ACC112 (cell line): ENCODE measurements at regions not wholly inside any gene's neighbourhood (a gene's known extent, or its start where the extent isn't known, plus 50 kb on each side); places are given as distances from the start of the nearest gene placed in this dataset.
"Not testable (repeated sequence)": the region's sequence is repeated elsewhere in the genome, so short reads cannot be mapped to it uniquely, and the experiment has no call there.

ENCODE experiments used
- H2AFZ ChIP-seq: fragments of 200-600 bp; sonication (generic); one replicate; pipeline ENCODE4 v1.6.0; 2017; ENCODE audit warnings: antibody characterized with exemption, low read length; ENCODE audit not compliant: unreplicated experiment
- H3K27ac ChIP-seq: fragments of 200-600 bp; sonication (generic); 2 replicates; pipeline ENCODE4 v1.5.1; 2014; ENCODE audit warnings: low read depth, mild to moderate bottlenecking, antibody characterized with exemption, low read length, moderate library complexity
- H3K27me3 ChIP-seq: fragments of 200-600 bp; sonication (generic); 2 replicates; pipeline ENCODE4 v1.6.1; 2014; ENCODE audit warnings: mild to moderate bottlenecking, antibody characterized with exemption, low read length, moderate library complexity, mixed read lengths; ENCODE audit not compliant: insufficient read depth
- H3K36me3 ChIP-seq: fragments of 200-600 bp; sonication (generic); 2 replicates; pipeline ENCODE4 v1.6.1; 2016; ENCODE audit warnings: mild to moderate bottlenecking, antibody characterized with exemption, low read length, moderate library complexity, mixed read lengths; ENCODE audit not compliant: insufficient read depth
- H3K4me1 ChIP-seq: fragments of 200-600 bp; sonication (generic); one replicate; pipeline ENCODE4 v1.6.1; 2016; ENCODE audit warnings: low read length, mixed read lengths; ENCODE audit not compliant: insufficient read depth, unreplicated experiment, control insufficient read depth
- H3K4me3 ChIP-seq: fragments of 200-600 bp; sonication (generic); 2 replicates; pipeline ENCODE4 v1.5.1; 2014; ENCODE audit warnings: mild to moderate bottlenecking, low read depth, low read length
- H3K79me2 ChIP-seq: fragments of 200-600 bp; sonication (generic); one replicate; pipeline ENCODE4 v1.6.0; 2016; ENCODE audit warnings: low read length; ENCODE audit not compliant: control insufficient read depth, unreplicated experiment, insufficient read depth

GRCh38 chr13:90307136-90307535 is 1040.4 kb upstream of the MIR17HG start:
- Histone ChIP-seq H3K4me3 (no peak overlapping the region), H3K79me2 (no peaks in the 10 kb centered on the region), H3K4me1 (no peaks in the 10 kb centered on the region), H3K27me3 (no peaks in the 10 kb centered on the region), H2AFZ (no peak overlapping the region), H3K27ac (no peak overlapping the region), H3K36me3 (no peaks in the 10 kb centered on the region)

GRCh38 chr13:90308249-90308648 is 1039.2 kb upstream of the MIR17HG start:
- Histone ChIP-seq H2AFZ (no peak overlapping the region), H3K27ac (no peak overlapping the region), H3K4me3 (no peak overlapping the region), H3K36me3 (no peaks in the 10 kb centered on the region), H3K79me2 (no peaks in the 10 kb centered on the region), H3K4me1 (no peaks in the 10 kb centered on the region), H3K27me3 (no peaks in the 10 kb centered on the region)

- Histone ChIP-seq H3K4me3 (no peak overlapping the region), H3K79me2 (no peaks in the 10 kb centered on the region), H3K27me3 (no peaks in the 10 kb centered on the region), H2AFZ (no peak overlapping the region), H3K36me3 (no peaks in the 10 kb centered on the region), H3K4me1 (no peaks in the 10 kb centered on the region), H3K27ac (no peak overlapping the region)
Measured at GRCh38 chr13:90311929-90312328, 1035.6 kb upstream of the MIR17HG start.

GRCh38 chr13:90315061-90315460 is 1032.4 kb upstream of the MIR17HG start:
- Histone ChIP-seq H3K27ac (no peak overlapping the region), H3K79me2 (no peaks in the 10 kb centered on the region), H3K4me1 (no peaks in the 10 kb centered on the region), H3K36me3 (no peaks in the 10 kb centered on the region), H2AFZ (no peak overlapping the region), H3K4me3 (no peak overlapping the region), H3K27me3 (no peaks in the 10 kb centered on the region)

- Histone ChIP-seq H3K36me3 (no peaks in the 10 kb centered on the region), H2AFZ (no peak overlapping the region), H3K4me1 (no peaks in the 10 kb centered on the region), H3K79me2 (no peaks in the 10 kb centered on the region), H3K27me3 (no peaks in the 10 kb centered on the region), H3K4me3 (no peak overlapping the region), H3K27ac (no peak overlapping the region)
Measured at GRCh38 chr13:90320664-90321063, 1026.8 kb upstream of the MIR17HG start.

- no peak overlapping the region for H2AFZ ChIP-seq
- no peaks in the 10 kb centered on the region for H3K36me3 ChIP-seq
- no peaks in the 10 kb centered on the region for H3K4me1 ChIP-seq
- H3K79me2 ChIP-seq, result no peaks in the 10 kb centered on the region
- H3K4me3 ChIP-seq, result no peak overlapping the region
- H3K27ac ChIP-seq, result no peak overlapping the region
- no peaks in the 10 kb centered on the region for H3K27me3 ChIP-seq
Measured at GRCh38 chr13:90321281-90321931, 1026.1 kb upstream of the MIR17HG start.

- H3K4me1 ChIP-seq, result no peaks in the 10 kb centered on the region
- no peaks in the 10 kb centered on the region for H3K36me3 ChIP-seq
- no peak overlapping the region for H3K27ac ChIP-seq
- no peaks in the 10 kb centered on the region for H3K79me2 ChIP-seq
- no peak overlapping the region for H3K4me3 ChIP-seq
- no peaks in the 10 kb centered on the region for H3K27me3 ChIP-seq
- H2AFZ ChIP-seq, result peak overlapping the region; percentile 68
Measured at GRCh38 chr13:90329641-90330040, 1017.8 kb upstream of the MIR17HG start.

- H3K27ac ChIP-seq, result no peak overlapping the region
- H3K27me3 ChIP-seq, result no peaks in the 10 kb centered on the region
Measured at GRCh38 chr13:90331974-90332373, 1015.5 kb upstream of the MIR17HG start.

GRCh38 chr13:90336507-90336906 is 1011.0 kb upstream of the MIR17HG start:
- Histone ChIP-seq H3K27me3 (no peaks in the 10 kb centered on the region), H3K27ac (no peak overlapping the region), H3K36me3 (no peaks in the 10 kb centered on the region), H3K4me1 (no peaks in the 10 kb centered on the region), H3K79me2 (no peaks in the 10 kb centered on the region), H3K4me3 (no peak overlapping the region), H2AFZ (no peak overlapping the region)

More at GRCh38 chr13:90331974-90332373, 1015.5 kb upstream of the MIR17HG start:
- H2AFZ ChIP-seq, result no peak overlapping the region
- no peaks in the 10 kb centered on the region for H3K4me1 ChIP-seq
- no peaks in the 10 kb centered on the region for H3K79me2 ChIP-seq
- no peaks in the 10 kb centered on the region for H3K36me3 ChIP-seq
- no peak overlapping the region for H3K4me3 ChIP-seq

- H3K79me2 ChIP-seq, H3K4me1 ChIP-seq, H3K4me3 ChIP-seq, H3K27ac ChIP-seq, H3K27me3 ChIP-seq, H2AFZ ChIP-seq, H3K36me3 ChIP-seq: not testable (repeated sequence)
Measured at GRCh38 chr13:90341348-90341747, 1006.1 kb upstream of the MIR17HG start.

- not testable (repeated sequence) for H3K27me3 ChIP-seq, H2AFZ ChIP-seq, H3K4me1 ChIP-seq, H3K4me3 ChIP-seq, H3K36me3 ChIP-seq, H3K27ac ChIP-seq, H3K79me2 ChIP-seq
Measured at GRCh38 chr13:90348477-90349136, 998.9 kb upstream of the MIR17HG start.
